NCI-H2107 treated with DMSO at 0.1 percent for 48 hours (cell line): ENCODE measurements at regions not wholly inside any gene's neighbourhood (a gene's known extent, or its start where the extent isn't known, plus 50 kb on each side); places are given as distances from the start of the nearest gene placed in this dataset.
A peak's percentile ranks its signal among the peaks of the same experiment; 100 is the strongest.

Source experiments
- DNase-seq: peaks from one replicate; lab custom pipeline; 2025; ENCODE audit not compliant: unreplicated experiment; lab: John Stamatoyannopoulos, UW

DNA sequence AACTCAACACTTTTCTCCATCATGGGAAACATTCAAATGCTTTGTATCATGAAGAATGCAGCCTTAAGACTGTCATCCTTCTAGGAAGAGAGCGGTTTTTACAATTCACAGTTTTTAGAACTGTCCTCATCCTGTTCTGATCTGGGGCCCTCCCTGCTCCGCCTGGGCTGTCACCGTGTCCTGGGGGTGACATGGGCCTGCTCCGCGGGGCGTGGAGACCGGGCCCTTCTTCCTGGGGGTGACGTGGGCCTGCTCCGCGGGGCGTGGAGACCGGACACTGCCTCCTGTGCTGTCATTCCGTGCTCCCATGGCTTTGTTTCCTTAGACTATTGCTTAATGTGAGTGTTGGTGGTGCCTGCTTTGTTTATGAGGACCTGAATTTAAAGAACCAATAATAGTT, 122.8 kb downstream of the TMEM18 start:
- DNase-seq = no peak

DNA sequence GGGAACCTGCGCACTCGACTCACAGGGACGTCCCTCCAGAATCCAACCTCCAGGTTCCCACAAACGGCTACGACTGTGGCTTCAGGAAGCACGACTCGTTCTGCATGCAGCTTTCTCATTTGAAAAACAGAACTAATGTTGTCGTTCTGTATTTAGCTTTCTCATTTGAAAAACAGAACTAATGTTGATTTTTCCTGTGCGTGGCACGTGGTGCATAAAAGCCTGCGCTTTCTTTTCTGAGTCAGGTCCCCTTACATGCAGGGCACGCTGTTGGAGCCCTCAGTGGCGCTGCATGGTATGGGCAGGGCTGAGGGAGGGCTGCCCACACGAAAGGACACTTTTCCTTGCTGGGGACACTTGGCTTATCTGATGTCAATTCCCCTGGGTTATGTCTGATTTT, 124.3 kb downstream of the TMEM18 start:
- DNase-seq = no peak

DNA sequence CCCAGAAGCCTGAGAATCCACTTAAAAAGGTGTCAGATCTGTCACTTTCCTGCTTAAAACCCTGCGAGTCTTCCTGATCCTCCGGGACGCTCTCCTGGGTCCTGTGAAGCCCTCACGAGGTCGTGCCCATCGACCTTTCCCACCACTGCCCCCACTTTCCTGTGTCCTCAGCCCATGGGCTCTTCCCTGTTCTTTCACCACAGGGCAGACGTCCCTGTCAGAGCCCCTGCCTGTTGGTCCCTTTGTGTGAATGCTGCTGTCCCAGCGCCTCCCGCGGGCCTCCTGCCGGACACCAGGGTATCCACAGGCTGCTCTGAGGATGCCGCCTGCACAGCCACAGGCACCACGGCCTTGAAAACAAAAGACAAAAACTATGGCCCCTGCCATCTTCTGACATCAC, 125.6 kb downstream of the TMEM18 start:
- DNase-seq = no peak

DNA sequence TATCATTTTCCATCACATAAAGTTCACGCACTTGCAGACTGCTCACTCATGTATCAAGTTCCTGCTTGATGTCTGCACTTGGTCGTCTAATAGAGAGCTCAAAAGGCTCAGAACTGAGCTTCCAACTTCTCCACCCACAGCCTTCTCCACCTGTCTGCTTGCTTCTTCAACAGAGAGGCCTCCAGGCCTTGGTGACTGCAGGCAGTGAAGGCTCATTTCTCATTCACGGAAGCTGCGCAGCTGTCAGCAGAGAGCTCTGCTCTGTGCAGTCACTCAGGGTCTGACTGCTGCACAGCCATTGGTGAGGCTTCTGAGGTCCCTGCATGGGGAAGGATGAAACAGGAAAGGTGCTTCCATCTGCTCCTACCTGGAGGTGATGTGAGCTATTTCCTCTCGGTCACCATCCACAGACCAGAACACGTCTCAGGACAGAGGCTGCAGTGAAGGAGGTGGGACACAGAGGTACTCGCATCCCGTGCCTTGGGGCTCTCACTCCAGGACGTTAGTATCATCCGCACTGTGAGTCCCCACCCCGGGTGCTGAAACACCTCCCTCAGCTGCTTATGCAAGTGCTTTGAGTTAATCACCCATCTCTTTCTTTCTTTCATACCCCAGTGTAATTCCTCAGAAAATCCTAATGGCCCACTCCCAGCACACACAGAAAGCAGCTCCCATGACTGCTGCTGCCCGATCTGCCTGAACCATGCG, 126.2 kb downstream of the TMEM18 start:
- DNase-seq = no peak

DNA sequence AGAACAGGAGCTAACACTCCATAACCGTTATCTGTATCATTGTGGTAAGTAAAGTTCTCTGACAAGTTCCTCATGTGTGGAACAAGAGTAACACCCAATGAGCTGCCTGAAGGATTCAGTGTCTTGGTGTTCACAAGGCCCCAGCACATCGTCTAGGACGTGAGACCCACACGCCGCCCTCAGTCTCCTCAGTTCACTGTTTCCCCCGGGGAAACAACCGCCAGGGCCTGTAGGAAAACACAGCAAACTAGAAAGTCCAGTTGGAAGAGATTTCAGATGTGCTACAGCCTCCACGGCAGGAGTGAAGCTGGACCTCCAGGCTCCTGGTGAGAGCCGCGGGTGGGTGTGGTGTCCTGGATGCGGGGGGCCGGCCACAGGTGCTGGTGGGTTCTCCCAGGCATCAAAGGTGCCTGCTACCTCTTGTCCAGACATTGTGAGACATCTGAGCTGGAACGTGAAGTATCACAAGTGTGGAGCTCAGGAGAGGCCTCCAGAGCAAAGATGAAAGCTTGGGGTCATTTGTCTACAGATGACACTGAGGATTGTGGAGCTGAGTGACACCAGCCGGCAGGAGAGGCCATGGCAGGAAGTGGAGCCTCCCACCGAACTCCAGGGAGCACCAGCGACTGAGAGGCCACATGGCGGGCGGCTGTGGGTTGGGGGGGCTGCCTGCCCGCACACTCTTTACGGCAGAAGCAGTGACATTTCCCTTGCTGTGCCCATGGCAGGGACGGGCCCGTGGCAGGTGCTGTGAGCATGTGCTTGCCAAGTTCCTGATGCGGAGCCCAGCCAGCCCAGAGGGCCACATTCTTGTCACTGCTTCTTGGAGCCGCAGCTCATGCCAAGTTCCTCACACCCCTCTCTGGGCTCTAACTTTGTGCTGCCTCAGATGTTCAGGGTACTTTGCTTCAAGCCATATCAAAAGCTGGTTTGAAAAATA, 131.2 kb downstream of the TMEM18 start:
- DNase-seq = no peak

DNA sequence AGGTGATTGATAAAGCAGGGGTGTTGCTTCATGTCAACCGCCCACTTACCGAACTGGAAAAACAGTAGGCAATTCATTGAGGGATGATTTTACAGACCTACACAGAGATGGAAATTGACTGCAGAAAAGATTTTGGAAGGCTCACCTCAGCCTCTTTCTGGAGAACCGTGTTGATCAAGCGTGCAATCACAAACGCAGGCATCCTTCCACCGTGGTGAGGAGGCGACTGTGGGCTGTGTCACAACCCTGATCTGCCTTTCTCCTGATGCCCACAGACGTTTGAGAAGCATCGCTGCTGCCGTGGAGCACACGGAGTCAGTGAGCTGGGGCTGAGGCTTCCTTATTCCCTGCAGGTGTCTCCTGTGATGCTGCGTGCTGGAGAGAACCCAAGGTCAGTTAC, 132.0 kb downstream of the TMEM18 start:
- DNase-seq = no peak

DNA sequence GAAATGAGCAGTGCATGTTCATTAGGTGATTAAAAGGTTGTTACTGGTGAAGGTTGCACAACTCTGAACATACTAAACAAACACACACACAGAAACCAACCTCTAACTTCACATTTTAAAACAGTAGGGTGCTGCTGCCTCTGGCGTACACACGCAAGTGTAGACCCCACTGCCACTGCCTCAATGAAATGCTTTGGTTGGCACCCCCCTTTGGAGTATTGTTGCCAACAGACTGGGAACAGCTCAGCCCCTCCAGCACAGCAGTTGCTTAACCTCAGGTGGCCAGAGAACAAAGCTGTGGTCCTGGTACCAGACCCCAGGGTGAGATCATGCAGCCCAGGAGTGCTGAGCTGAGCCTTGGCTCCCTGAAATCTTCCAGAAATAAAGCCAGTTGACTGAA, 138.6 kb downstream of the TMEM18 start:
- no peak for DNase-seq

DNA sequence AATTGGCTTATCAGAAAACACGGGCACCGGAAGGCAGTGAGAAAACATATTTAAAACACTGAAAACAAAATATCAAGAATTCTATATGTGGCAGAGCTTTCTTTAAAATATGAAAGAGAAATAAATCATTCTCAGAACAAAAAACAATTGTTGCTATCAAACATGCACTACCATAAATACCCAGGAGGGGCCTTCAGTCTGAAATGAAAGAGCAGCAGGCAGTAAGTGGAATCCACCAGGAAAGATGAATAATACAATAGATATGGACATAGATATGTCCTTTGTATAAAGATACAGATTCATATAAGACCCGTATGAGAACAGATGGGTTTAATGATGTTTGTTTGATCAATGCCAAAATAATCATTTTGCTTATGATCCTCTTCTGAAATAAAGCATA, 142.0 kb downstream of the TMEM18 start:
- DNase-seq = no peak

DNA sequence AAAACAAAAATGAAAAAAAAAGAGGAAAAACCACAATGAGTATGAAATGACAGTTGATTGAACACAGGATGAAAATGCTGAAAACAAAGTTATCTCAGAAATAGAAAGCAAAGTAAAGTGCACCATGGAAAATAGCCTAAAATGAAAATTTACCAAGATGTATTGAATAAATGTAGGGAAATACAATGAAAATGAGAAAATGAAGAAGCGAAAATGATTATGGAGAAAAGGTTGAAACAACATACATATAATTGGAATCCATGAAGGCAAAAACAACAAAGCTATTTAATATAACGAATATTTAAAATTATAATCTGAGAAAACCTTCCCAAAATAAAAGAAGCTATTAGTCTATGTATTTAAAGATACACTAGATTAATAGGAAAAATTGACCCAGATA, 147.4 kb downstream of the TMEM18 start:
- DNase-seq = no peak

DNA sequence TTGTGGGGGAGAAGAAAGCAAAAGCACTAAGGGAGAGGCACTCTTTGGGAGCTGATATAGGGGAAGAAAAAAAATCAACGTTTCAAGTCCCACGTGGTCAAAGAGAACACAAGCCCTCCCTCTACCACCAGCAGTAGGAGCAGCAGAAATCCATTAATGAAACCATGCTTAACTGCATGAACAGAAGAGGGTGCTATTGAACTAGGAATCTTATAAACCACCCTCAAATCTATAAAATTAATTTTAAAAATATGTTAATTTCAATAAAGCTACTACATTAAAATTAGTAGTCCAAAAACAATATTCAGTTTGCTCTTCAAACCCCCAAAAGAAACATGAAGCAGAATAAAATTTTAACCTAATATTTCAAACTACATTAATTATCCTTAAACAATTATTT, 147.8 kb downstream of the TMEM18 start:
- peak; percentile 66 for DNase-seq

DNA sequence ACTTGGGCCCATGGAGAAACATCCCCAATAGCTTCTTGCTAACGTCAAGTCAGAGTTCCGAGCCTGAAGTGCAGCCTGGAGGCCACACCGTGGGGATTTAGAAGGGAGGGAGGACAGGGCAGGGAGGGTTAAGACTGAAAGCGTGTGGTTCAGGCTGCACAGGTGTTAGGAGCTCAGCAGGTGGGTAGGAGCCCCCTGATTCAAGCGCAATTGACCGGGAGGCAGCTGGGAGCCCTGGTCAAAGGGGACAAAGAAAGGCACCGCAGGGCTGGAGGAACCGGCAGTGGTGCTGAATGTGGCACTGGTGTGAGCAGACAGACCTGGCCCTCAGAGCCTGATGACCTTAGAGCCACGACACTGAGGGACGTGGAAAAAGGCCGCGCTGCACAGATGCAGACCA, 149.6 kb downstream of the TMEM18 start:
- DNase-seq = no peak

DNA sequence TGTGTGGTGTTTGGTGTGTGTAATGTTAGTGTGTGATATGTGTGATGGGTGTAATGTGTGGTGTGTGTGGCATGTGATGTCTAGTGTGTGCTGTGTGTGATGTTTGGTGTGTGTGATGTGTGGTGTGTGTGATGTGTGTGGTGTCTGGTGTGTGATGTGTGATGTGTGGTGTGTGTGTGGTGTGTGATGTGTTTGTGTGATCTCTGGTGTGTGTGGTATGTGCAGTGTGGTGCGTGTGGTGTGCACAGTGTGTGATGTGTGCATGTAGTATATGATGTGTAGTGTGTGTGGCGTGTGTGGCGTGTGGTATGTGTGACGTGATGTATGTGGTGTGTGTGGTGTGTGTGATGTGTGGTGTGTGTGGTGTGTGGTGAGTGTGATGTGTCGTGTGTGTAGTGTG, 150.3 kb downstream of the TMEM18 start:
- no peak for DNase-seq

DNA sequence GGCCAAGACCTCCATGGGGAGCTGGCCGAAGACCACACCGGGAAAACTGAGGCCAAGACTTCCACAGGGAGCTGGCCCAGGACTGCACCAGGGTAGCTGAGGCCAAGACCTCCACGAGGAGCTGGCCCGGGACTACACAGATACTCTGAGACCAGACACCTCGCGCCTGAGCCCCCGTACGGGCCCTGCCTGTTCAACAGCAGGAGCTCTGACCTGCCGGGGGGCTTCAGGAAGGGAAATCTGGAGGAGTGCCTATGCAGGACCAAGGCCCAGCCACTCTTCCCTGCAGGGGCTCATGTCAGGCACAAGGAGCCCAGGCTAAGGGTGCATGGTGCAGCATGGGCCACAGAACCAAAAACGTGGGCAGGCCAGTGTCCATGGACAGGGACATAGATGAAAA, 151.6 kb downstream of the TMEM18 start:
- DNase-seq = no peak

DNA sequence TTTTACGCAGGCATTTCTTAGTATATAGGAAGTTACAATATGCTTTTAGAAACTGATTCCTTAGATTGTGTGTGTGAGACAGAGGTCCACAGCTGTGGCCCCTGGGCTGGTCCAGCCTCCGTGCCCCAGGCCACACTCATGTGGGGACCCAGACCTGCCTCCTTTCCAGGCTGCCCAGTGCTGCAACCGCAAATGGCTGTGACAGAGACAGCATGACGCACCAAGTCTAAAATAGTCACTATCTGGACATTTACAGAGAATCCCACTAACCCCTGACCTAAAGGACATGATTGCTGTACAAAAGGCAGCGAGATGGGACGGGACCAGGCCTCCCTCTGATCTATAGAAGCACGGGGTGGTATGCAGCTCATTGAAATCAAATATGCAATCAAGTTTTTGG, 152.2 kb downstream of the TMEM18 start:
- no peak for DNase-seq

DNA sequence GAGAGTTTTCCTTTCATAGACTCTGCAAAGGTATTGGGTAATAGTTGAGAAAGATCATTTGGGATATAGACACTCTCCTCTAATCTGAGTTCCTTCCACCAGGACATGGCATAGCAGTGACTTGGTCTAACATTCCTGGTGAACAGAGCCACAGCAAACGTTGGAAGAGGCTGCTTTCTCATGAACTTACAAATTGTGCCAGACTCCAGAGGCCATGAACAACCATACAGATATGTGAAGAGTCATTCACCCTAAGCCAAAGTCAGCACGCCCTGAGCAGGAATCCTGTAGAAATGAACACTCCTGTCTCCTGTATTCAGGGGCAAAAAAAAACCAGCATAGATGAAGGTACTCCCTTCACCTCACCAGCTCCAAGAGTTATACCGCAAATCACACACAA, 152.8 kb downstream of the TMEM18 start:
- DNase-seq = no peak

DNA sequence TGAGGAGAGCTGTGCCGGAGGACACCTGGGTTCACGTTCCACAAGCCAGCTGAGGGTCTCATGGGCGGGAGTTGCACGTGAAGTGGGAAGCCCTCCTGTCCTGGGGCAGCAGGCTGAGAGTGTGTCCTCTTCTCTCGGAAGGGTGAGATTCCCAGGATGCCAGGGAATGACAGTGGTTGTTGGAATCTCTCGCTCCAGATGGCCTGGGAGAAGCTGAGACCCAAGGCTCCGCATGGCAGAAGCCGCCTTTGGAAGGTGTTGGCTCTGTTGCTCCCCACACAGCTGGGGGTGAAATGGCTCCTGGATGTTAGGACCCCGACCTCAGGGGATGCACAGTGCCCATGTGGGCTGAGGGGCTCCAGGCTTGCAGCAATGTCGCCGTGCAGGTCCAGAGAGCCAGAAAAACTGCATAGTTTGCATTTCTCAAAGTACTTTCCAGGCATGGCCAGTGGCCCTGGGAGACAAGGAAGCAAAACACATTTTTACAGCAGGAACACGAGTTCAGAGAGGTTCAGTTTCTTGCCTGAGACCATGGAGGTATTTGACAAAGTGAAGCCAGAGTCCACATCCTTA, 153.4 kb downstream of the TMEM18 start:
- no peak for DNase-seq

DNA sequence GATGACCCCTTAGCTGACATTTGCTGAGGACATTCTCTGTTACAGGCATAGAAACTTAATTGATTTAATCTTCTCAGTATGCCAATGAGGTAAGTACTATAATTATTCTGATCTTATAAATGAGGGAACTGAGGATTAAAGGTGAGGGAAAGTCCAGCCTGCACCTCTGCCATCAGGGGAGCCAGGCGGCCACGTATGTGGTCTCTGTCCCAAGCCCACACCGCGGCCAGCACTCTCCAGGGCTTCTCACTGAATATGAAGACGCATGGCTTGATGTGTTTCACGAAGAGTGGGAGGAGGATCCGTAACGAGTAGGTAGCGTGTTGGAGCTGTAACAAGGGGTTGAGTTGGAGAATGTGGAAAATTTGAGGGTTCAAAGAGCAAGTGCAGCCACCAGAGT, 154.4 kb downstream of the TMEM18 start:
- DNase-seq = no peak

DNA sequence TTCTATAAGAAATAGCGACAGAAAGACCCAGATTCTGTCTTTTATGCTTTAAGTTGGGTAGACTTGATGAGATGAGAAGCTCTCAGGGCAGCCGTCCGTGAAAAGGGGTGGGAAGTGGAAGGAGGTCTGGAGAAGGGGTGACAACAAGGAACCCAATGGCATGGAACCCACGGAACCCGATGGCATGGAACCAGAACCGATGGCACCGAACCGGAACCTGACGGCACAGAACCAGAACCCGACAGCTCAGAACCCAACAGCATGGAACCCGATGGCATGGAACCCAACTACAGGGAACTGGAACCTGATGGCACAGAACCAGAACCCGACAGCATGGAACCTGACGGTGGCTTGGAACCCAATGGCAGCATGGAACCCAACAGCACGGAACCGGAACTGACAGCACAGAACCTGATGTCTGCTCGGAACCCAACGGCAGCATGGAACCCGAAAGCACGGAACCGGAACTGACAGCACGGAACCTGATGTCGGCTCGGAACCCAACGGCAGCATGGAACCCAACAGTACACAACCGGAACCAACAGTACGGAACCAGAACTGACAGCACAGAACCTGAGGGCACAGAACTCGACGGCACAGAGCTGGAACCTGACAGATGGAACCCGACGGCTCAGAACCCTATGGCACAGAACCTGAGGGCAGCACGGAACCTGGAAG, 155.2 kb downstream of the TMEM18 start:
- DNase-seq = no peak

DNA sequence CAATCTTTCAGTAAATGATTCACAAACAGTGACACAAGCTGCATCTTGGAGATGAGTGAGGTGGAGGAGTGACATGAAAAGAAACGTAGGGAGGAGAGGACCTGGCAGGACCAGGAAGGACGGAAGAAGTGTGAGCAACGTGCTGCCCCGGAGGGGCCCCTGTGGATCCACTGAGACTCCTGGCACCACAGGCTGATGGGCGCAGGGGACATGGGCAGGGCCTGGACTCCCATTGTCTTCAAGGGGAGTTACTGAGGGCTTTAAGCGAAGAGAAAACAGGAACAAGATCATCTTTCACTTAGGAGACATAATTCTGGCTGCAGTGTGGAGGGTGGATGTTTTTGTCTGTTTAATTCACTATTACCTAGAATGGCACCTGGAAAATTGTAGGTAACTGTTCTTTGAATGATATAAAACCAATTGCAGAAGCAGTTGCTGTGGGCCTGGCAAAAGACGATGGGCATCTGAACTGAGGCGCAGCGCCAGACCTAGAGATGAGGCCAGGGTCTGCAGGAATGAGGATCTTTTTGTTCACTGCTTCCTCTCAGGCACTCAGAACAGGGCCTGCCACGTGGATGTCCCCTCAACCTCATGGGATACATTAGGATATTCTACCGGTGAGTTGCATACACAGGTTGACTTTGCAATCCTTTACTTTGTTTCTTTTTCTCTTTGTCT, 156.4 kb downstream of the TMEM18 start:
- DNase-seq = no peak

DNA sequence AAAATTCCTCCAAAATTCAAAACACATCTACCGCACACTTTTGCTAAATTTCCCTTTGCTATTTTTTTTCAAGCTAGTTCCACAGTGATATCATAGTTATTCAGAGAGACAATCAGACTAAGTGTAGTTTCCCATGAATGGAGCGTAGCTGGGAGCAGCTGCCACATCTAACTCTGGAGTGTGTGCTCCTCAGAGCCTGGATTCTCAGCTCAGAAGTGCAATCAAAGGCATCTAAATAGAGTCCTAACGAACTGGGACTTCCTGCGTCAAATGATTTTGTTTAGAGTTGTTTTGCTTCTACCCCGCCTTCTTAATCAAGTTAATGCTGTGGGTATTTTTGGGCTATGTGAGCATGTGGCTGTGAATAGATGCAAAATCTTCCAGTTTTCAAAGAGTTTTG, 160.3 kb downstream of the TMEM18 start:
- DNase-seq = no peak

DNA sequence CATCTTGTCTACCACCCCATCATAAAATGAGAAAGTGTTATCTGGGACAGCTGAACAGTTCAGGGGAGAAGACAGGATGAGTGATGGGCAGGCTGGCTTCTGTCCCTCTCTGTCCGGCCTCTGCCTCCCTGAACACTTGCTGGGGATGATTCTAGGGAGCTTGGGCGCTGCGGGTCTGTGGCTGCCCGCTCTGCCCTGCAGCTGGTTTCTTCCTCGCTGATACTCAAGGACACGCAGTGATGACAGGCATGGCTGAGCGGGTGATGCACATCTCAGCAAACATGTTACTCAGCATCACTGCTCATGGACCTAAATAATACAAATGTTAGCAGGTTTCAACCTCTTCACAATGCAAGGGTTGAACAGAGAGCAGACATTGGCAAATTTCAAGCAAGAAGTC, 161.1 kb downstream of the TMEM18 start:
- DNase-seq = no peak
